Ovary (tissue), 7 donors: ENCODE measurements at regions not wholly inside any gene's neighbourhood (a gene's known extent, or its start where the extent isn't known, plus 50 kb on each side); places are given as distances from the start of the nearest gene placed in this dataset.

Source experiments
- DNase-seq, 5 donors: peaks; one replicate each; pipeline ENCODE4 v3.0.0-alpha.2; 2019 to 2020
- H3K27ac ChIP-seq, 2 donors: fragments of 200-600 bp; one replicate each; pipeline versions ENCODE4 v1.5.1 to v1.8.0; 2019 to 2022
- H3K27me3 ChIP-seq: fragments of 200-600 bp; one replicate; pipeline ENCODE4 v1.8.0; 2022
- H3K36me3 ChIP-seq: fragments of 200-600 bp; sonication (generic); one replicate; pipeline ENCODE4 v1.5.1; 2019
- H3K4me1 ChIP-seq: one replicate; pipeline ENCODE4 v1.8.1; 2013; ENCODE audit warnings: mild to moderate bottlenecking, moderate library complexity; ENCODE audit not compliant: insufficient read depth
- H3K4me3 ChIP-seq: fragments of 200-600 bp; sonication (generic); one replicate; pipeline ENCODE4 v1.5.1; 2017
- H3K9me3 ChIP-seq, 2 donors: fragments of 200-600 bp in 1 of 2; sonication (generic) in 1 of 2; one replicate each; pipeline versions ENCODE4 v1.5.1 to v1.8.1; 2013 to 2019; ENCODE audit warnings: mild to moderate bottlenecking in 1 of 2, moderate library complexity in 1 of 2
- EP300 ChIP-seq: sonication (generic); formaldehyde crosslinking; IDR thresholded peaks from one replicate; pipeline ENCODE4 v1.6.1; 2017; ENCODE audit warnings: antibody characterized with exemption
- POLR2A ChIP-seq: fragments of 450-650 bp; IDR thresholded peaks from one replicate; pipeline ENCODE4 v1.6.1; 2017; ENCODE audit warnings: antibody characterized with exemption, mild to moderate bottlenecking, moderate library complexity
- WGBS, 3 donors: extraction: QIAGEN DNeasy Blood & Tissue Kit in 1 of 3; methylation state at CpG; one replicate each; pipeline versions ENCODE4 v1.1.5 to v1.1.7; 2013 to 2017; 5-methylcytosine and 5-hydroxymethylcytosine counted together
- intact Hi-C, 4 donors: fragments of 100-400 bp; cut with DNase I; formaldehyde crosslinking; loops; one replicate each; pipeline versions ENCODE4 v1.11.0 to v1.15.1; 2022 to 2023
- TF ChIP-seq, protein P1 (sequence below), 3 donors: fragments of 450-650 bp in 2 of 3; fragments of 200-600 bp in 1 of 3; IDR thresholded peaks; one replicate each; pipeline versions ENCODE4 v1.5.1 to v1.8.0; 2016 to 2022; ENCODE audit warnings: antibody characterized with exemption in 3 of 3, mild to moderate bottlenecking in 1 of 3
- donor health status: DM: no; HTN: no; CAD: no; lungs with moderate emphysema.
- donor health status: DM: no; HTN: no; CAD: no.
- donor health status: Bipolar disorder and iron deficiency.
- donor health status: DM: no; HTN: no; CAD: no.
- donor health status: DM: yes; HTN: yes; CAD: no.

DNA sequence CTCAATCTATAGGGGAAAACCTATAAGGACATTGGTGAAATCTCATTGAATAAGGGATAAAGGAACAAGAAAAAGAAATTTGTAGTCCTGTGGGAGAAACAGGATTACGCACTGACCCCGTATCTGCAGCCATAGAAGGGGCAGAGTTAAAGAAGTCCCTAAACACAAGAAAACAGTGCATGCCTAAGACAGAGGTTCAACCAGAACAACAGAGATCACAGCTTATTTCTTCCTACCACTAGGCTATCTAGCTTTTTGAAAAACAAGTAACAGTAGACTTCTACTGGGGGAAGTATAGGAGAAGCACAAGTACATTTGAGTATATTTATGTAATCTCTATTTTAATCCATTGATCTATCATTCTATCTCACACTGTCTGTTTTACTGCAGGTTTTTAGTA, 485.2 kb upstream of the REG3G start:
- Histone ChIP-seq H3K27me3 (no peaks in the 10 kb centered on the region), H3K9me3 (peaks cover 0 to 3% of the 10 kb centered on the region in 2 donors), H3K4me3 (no peak overlapping the region), H3K27ac (no peak overlapping the region), H3K36me3 (no peaks in the 10 kb centered on the region), H3K4me1 (no peaks in the 10 kb centered on the region)
- no peak for DNase-seq
- TF ChIP-seq, protein P1, sequence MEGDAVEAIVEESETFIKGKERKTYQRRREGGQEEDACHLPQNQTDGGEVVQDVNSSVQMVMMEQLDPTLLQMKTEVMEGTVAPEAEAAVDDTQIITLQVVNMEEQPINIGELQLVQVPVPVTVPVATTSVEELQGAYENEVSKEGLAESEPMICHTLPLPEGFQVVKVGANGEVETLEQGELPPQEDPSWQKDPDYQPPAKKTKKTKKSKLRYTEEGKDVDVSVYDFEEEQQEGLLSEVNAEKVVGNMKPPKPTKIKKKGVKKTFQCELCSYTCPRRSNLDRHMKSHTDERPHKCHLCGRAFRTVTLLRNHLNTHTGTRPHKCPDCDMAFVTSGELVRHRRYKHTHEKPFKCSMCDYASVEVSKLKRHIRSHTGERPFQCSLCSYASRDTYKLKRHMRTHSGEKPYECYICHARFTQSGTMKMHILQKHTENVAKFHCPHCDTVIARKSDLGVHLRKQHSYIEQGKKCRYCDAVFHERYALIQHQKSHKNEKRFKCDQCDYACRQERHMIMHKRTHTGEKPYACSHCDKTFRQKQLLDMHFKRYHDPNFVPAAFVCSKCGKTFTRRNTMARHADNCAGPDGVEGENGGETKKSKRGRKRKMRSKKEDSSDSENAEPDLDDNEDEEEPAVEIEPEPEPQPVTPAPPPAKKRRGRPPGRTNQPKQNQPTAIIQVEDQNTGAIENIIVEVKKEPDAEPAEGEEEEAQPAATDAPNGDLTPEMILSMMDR (IDR thresholded peaks at IDR 0.05): no peak
- no peak for TF ChIP-seq EP300
- no peak for TF ChIP-seq POLR2A
- WGBS, 3 donors: 37 to 88% (median 63%) methylated on average over 2 of the region's 2 CpGs
- intact Hi-C loops: no loop called here

DNA sequence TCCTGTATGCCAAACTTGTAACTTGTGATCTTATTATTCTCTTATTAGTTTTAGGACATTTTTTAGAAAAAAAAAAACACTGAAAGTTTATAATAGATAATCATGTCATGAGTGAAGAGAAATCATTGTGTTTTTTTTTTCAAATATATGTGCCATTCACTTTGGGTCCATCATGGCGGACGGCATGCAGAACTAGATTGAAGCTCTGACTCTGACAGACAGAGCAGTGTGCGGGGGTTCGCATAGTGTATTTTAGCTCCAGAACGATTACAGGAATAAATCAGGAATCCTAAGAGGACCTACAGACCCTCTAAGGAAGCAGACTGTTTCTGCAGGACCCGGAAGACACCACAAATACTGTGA, 484.4 kb upstream of the REG3G start:
- intact Hi-C loops: no loop called here
- no peaks in the 10 kb centered on the region for H3K4me1 ChIP-seq
- no peak overlapping the region for H3K4me3 ChIP-seq
- H3K36me3 ChIP-seq: no peaks in the 10 kb centered on the region
- no peak overlapping the region for H3K27ac ChIP-seq
- TF ChIP-seq POLR2A: no peak
- TF ChIP-seq, protein P1 (IDR thresholded peaks at IDR 0.05): no peak
- no peak for DNase-seq
- 89 to 90% (median 89%) methylated on average over 6 of the region's 6 CpGs for WGBS, 3 donors
- H3K9me3 ChIP-seq: peaks cover 0 to 3% of the 10 kb centered on the region in 2 donors
- H3K27me3 ChIP-seq: no peaks in the 10 kb centered on the region

DNA sequence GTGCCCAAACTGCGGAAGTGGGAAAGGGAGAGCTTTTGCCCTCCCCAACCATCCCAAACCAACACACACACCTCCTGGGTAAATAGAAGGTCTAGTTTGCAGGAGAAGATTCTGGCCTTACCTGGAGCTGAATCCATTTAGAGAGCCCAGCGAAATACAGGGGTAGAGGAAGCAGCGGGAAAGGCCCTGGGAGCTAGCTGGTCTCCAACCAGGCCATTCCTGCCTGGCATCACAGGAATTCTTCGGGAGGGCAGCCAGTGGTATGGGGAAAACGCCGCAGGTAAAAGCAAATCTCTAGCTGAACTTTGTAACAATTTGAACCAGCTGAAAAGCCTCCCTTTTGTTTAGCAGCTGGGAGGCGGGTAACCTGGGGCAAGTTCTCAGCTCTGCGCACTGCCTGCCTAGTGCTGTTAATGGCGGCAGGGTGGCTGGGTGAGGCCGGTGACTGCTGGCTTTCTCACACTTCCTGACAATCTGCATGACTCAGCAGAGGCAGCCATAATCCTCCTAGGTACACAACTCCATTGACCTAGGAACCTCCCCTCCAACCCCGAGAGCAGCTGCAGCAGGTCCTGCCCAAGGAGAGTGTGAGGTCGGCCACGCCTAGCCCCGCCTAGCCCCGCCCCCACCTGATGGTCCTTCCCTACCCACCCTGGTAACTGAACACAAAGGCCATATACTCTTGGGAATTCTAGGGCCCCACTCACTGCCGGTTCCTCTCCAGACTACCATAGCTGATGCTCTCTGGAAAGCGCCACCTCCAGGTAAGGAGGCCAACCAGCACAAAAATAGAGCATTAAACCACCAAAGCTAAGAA, 483.8 kb upstream of the REG3G start:
- TF ChIP-seq EP300: no peak
- no peak for TF ChIP-seq POLR2A
- TF ChIP-seq, protein P1 (IDR thresholded peaks at IDR 0.05): no peak
- no peak overlapping the region for H3K4me3 ChIP-seq
- no peaks in the 10 kb centered on the region for H3K4me1 ChIP-seq
- H3K27me3 ChIP-seq: no peaks in the 10 kb centered on the region
- intact Hi-C loops: no loop called here
- no peaks in the 10 kb centered on the region for H3K36me3 ChIP-seq
- no peak for DNase-seq
- 87 to 93% (median 87%) methylated on average over 17 of the region's 17 CpGs for WGBS, 3 donors
- peaks cover 0 to 3% of the 10 kb centered on the region in 2 donors for H3K9me3 ChIP-seq
- no peak overlapping the region for H3K27ac ChIP-seq

DNA sequence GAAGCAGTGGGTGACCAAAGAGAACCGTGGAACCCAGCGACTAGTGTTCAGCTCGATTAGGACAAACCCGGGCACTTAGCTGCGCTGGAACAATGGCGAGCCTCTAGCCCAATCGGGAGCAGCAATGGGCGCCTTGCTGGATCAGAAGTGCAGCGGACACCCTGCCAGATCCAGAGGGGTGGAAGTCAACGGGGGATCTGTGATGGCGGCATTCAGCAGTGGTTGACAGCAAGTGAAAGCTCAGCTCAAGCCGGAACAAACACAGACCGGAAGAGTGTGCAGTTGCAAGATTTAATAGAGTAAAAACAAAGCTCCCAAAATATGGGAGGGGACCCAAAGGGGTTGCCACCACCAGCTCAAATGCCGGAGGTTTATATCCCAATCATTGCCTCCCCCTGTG, 478.7 kb upstream of the REG3G start:
- H3K27me3 ChIP-seq: no peaks in the 10 kb centered on the region
- DNase-seq: no peak
- peaks cover 0 to 3% of the 10 kb centered on the region in 2 donors for H3K9me3 ChIP-seq
- 92 to 96% (median 93%) methylated on average over 14 of the region's 14 CpGs for WGBS, 3 donors
- no peaks in the 10 kb centered on the region for H3K4me1 ChIP-seq
- intact Hi-C loops: no loop called here
- TF ChIP-seq EP300 (no peak), POLR2A (no peak)
- TF ChIP-seq, protein P1 (IDR thresholded peaks at IDR 0.05): no peak
- no peaks in the 10 kb centered on the region for H3K36me3 ChIP-seq
- no peak overlapping the region for H3K27ac ChIP-seq
- no peak overlapping the region for H3K4me3 ChIP-seq
